ENCODE measurements at regions not wholly inside any gene's neighbourhood (a gene's known extent, or its start where the extent isn't known, plus 50 kb on each side); places are given as distances from the start of the nearest gene placed in this dataset.

DNA sequence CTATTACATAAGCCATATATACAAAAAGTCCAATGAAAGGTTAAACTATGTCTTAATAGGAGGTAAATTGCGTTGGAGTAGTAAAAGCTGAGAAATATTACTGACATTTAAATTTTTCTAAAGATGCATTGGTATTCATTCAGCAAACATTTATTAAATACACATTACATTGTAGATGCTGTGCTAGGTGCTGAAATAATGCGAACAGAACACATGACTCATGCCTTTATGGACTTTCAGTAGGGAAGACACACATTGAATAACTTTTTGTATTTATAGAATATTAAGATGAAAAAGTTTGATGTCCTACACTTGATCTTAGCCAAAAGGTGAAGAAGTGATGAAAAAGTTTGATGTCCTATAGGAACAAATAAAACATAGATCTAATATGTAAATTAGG lies 871.1 kb upstream of the SLIT2 start:
- DNase-seq: no peak

DNA sequence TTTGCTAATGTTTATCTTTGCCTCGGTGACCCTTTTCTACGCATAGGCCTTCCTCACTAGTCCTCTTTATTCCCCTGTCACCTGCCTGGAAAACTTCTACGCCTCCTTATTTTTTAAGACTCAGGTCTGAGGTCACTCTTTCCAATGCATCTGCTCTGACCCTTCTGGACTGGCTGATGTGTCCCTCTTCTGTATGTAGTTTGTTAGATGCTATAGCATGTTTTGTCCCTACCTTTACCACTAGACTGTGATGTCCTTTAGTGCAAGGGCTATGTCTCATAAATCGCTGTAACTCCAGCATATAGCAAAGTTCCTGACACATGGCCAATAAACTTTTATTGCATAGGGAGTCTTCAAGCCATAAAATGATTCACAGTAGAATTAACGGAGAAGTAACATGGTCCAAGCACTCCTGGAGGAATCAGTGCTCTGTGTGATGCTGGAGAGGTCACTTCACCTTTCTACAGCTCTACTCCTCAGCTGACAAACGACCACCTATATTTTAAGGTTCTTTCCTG lies 872.5 kb upstream of the SLIT2 start:
- DNase-seq: no peak

DNA sequence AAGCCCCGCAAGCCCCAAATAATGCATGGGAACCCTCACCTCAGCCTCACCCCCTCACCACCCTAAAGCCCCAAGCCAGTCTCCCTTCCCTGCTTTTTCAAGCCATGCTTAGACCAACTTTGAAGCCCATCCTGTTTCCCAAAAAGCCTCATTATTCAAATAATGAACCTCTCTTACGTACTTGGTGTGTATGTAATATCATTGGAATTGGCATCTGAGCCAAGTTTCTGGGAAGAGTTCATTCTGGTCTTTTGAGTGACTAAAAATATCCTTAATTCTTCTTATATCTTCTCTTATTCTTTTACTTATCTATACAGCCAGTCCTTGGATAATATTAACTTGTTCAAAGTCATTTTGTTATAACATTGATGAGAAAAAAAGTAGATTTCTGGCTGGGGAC lies 875.8 kb upstream of the SLIT2 start:
- no peak for DNase-seq

DNA sequence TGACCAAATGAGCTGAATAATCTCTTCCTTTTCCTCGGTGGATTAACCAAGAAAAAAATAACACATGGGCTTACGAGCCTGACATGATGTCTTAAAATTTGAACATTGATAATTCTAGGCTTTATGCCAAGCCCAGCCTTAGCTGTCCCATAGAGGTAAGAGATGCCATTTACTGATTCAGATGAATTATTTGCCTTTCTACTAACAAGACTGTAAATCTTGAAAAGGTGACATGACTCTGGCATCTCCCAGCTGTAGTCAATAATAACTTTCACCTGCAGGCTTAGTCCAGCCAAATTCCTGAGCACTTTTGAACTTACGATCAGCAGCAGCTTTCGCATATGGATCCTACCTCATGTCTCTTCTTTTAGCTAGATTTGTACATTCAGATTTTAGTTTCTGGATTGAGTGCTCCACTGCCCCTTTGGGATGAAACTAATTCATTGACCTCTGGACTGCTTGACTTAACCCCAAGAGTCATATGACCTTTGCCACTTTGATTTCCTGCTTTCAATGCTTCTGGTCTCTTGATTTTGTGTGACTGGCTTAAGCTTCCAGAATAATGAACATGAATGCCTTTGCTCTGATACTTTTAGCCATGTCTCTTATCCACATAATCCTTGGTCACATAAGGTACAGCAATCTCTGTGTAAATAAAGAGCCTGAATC lies 876.4 kb upstream of the SLIT2 start:
- no peak for DNase-seq

DNA sequence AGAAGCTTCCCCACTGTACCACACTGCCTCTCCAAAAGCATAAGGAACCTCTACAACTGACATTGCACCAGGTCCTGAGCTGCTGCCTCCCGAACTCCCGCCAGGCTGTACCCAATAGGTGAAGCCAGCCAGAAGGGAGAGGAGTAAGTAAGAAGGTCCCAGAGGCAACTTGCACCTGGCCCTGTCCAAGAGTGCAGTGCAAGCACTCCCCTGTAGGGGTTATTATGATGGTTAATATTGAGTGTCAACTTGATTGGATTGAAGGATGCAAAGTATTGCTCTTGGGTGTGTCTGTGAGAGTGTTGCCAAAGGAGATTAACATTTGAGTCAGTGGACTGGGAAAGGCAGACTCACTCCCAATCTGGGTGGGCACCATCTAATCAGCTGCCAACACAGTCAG lies 879.3 kb upstream of the SLIT2 start:
- DNase-seq: no peak

DNA sequence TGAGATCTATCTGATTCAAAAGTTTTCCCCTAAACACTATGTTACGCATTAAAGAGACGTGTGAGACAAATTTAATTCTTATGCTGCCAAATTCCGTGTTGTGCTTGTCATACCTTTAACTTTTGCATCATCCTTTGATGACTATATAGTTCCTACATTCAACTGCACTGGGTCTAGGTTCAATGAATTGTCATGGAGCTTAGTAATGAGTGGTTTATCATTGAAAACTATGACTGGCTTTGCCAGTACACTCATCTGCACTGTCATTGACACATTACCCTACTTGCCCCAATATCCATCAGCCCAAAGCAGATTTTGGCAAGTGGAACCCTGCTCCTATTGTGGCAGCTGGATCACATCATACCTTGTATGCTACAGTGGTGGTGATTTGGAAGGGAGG lies 882.9 kb upstream of the SLIT2 start:
- DNase-seq: no peak

DNA sequence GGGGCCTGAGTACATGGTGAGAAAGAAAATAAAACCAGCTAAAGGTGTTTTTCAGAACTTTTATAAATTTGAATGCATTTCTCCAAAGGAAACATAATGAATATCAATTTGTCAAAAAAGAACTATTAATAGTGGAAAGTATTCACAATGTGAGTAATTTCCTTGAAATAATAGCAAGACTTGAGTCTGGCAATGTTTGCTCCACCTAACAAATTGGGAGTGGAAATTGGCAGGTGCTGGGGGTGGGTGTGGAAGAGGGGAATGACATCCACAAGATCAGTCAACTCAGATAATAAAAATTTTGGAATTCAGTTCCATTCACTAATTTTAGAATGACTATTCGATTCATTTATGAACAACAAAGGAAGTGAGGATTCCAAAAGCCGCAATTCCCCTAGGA lies 884.8 kb upstream of the SLIT2 start:
- DNase-seq: no peak

DNA sequence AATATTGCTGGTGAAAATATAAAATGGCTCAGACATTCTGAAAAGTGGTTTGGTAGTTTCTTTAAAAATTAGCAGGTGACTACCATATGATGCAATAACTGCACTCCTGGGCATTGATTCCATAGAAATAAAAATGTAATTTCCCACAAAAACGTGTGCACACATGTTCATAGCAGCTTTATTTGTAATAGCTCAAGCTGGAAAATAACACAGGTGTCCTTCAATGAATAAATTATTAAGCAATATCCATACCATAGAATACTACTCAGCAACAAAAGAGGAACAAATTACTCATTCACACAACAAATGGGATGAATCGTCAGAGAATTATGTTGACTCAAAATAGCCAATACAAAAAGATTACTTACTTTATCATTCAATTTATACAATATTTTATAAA lies 893.7 kb upstream of the SLIT2 start:
- no peak for DNase-seq

DNA sequence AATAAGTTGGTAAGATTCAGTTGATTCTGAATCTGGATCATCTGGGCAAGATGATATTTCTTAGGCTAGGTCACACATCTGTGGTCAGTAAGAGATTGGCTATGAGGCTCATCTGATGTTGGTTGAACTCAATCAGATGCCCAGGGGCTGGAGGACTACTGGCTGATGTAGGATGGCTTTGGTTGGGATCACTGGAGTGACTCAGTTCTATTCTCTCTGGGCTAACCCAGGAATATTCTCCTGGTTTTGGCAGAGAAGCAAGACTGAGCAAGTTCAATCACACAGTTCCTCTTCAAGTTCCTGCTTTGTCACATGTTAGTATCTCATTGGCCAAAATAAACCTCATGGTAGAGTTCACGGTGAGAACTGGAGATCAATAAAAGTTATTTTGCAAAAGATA lies 902.3 kb upstream of the SLIT2 start:
- no peak for DNase-seq

DNA sequence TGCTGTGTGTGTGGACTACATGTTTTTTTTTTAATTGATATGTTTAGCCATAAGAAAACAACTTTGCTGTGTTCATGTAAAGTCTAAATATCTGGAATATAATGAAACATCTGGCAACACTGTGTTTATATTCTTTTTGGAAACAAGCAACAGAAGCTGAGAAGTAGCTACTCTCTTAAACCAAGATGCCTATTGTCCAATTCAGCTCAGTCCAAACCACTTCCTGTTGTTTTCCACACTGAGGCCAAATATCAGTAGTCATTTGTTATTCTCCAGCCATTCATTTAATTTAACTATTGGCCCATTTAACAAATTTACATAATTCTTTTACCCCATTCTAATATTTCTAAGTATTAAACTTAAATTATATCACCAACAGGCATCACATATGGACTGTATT lies 903.0 kb upstream of the SLIT2 start:
- DNase-seq: no peak

DNA sequence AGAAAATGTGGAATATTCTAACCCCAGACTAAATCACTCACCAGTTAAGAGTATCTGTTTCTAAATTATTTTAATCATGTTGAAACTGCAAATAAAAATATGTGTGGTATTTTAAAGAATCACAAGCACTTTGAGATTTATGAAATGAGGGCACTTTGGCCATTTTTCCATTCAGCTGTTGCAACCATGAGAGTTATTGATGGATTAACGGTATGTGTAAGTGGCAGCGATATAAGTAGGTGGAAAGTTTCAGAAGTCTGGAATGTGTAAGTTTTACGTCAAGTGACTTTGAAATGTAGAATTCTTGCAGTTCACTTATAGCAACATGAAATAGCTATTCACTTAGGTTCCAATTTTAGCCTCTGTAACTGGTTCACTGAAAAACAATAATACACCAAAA lies 905.1 kb upstream of the SLIT2 start:
- DNase-seq: no peak

DNA sequence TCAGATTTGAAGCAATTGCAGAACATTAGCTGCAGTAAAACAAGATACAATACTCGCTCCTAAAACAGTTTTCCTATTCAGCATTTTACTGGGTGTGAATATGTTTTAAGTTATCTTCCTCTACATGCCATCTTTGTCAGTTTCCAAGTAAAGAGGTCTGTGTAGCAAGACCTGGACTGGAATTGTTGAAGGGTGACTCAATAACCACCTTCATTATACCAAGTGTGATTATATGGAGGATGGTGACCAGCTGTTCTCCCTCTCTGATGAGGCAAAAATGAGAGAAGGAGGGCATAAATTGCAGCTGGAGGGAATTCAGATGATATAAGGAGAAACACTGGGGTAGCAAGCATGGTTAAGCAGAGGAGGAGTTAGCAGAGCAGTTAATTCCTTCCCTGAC lies 922.1 kb upstream of the SLIT2 start:
- DNase-seq: no peak

DNA sequence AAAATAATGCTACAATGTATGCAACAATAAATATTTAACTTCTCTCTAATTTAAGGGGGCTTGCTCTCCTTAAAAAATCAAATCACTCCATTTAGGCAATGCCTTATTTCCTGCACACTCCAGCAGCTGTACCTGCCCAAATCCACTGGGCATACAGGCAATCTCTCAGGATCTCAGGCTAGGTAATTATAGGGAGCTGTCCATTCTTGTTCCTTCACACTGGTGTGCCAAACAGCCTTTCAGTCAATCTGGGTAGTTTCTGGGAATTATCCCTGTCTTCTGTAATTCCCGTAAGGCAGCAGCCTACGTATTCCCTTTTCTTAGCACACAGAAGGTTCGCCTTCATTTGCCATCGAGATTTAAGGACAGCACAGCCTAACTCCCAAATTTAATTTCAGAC lies 922.6 kb upstream of the SLIT2 start:
- DNase-seq: no peak

DNA sequence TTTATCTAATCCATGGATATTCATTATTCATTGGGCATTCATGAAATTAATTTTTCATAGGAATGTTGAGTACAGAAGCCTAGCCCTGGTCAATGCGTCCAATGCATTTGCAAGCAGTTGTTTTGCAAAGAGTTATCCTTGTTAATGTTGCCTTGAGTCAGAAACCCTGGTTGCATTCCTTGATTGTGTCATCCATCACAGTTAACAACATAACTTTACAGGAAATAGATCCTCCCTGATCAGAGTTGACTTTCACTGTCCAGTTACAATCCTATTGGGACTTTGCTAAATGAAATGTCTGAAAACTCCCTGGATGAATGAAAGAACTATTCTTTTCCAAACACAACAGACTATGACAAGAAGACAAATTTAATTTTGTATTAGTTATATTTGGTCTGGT lies 924.3 kb upstream of the SLIT2 start:
- no peak for DNase-seq

DNA sequence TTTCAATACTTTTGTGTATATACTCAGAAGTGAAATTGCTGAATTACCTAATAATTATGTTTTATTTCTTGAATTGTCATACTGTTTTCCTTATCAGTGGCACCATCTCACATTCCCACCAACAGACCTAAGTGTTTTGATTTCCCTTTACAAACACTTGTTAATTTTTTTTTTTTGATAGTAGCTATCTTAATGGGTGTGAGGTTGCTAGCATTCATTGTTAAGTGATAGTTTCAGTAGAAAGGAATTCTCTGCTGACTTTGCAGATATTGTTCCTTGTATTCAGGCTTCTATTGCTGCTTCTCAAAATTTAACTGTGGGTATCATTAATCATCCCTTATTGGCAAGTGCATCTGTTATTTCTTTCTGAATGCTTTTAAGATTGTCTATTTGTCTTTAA lies 927.5 kb upstream of the SLIT2 start:
- no peak for DNase-seq

DNA sequence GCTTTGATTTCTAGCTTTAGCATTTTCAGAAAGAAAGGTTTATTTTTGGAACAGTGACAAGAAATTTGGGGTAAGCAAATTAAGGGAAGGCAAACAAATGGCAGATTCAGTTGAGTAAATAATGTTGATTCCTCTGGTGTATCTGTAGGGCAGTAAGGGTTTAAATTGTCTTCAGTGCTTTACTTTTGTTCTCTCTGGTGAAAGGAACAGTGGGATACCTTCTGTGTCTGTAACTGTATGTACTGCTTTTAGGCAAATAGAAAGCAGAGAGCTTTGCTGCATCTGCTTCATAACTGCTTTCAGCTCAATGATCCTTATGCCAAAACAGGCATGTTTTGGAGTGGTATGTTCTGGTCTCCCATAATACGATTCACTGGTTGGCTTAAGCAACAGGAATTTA lies 932.1 kb upstream of the SLIT2 start:
- DNase-seq: no peak

DNA sequence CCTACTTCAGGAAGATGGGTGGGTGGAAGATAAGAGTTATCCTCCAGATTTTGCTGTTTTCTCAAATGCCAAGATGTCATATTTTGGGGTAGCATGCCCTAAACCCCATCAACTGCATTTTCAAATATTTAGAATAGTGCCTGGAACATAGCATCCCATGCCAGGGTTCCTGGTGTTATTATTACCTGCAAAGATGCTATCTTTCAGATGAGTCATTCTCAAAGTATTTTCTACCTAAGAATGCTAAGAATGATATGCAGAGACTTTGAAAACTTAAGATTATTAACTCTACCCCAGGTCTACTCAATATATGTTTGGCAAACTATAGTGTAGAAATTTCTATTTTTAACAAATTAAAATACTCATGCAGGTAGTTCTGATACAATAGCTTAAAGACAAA lies 934.3 kb upstream of the SLIT2 start:
- no peak for DNase-seq

DNA sequence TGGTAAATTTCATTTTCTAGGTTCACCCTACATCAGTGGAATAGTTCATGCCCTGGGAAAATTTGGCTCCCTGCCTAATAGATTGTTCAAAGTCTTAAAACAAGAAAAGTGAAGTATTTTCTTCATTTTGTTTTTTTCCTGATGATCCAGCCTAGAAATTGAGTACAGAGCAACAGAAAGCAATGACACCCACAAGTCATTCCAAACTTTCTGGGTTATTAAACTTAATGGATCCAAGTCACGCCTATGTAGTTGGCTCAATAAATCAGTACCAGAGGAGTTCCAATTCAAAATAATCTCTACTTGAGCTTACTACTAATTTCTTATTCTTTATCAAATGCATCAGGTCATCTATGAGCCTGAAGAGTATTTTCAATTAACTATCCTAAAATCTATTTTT lies 937.6 kb upstream of the SLIT2 start:
- DNase-seq: no peak

DNA sequence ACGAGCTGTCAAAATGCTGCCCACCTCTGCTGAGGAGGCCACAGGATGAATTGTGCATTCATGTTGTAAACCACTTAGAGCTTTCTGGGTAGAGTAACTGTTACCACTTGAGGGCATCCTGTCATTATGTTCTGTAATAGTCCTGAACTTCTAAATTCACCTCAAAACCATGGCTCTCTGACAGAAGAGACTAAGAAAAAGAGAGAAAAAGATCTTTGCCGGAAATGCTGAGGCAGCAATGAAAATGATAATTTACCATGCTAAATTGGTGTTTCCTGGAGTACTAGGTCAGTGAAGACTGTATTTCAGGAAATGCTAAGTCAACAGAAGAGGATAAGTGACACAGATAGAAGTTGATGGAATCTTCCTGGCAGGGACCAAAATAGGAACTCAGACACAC lies 942.3 kb upstream of the SLIT2 start:
- DNase-seq: no peak

DNA sequence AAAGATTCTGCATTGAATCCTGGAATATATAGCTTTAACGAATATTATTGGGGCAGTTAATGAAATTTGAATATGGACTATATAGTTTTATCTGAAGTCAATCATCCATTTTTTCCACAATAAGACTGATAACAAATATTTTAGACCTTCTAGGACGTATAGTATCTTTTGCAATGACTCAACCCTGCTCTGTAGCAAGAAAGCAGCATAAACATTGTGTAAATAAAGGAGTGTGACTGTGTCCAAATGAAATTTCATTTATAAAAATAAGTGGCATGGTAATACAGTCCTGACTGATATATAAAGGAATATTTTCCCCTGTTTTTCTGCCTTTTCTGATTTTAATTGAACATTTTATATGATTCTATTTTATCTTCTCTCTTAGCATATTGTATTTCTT lies 947.7 kb upstream of the SLIT2 start:
- no peak for DNase-seq

DNA sequence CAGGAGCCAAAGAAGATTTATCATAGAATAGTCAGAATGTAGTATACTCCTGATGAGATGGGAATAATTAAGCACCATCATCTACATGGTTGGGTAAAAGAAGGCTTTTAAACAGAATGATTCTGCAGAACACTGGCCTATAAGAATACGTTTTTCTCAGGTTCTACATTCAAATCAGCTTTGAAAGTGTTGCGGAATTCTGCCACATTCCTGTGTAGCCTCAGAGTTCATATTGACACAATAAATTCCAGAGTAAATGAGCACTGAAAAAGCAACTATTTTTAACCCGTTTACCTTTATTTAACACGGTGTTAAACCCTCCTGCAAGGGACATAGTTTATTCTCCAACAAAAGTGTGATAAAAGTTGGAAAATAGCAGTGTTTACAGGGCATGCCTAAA lies 950.2 kb upstream of the SLIT2 start:
- DNase-seq: no peak

DNA sequence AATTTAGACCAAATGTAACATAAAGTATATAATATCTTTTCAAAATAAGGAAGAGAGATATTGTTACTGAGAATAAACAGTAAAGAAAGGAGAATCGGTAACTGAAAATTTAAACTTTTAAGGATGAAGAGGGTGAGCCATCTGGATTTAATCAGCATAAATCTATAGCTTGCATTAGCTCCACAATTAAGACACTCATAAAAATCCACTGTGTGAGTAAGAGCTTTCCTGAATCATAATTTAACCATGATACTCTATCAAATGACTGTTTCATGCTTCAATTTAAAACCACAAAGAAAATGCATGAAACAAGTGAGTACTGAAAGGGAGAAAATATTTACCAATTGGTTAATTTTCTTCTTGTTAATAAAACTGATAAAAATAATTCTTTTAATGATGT lies 951.5 kb upstream of the SLIT2 start:
- DNase-seq: no peak

DNA sequence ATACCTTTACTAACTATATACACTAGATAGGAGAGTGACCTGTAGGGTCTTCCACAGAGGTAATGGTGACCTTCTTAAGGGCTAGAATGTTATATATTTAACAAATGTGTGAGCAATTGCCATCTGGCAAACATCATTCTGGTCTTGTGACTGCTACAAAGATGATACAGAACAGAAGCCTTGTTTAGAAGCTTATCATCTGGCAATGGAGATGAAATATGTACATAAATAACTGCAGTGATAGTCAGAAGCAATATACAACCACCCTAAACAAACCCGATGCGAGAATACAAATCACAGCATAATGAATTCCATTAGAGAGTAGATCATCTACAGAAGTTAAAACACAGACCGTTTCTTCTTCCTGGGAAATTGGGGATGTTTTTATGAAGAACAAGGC lies 952.7 kb upstream of the SLIT2 start:
- no peak for DNase-seq

DNA sequence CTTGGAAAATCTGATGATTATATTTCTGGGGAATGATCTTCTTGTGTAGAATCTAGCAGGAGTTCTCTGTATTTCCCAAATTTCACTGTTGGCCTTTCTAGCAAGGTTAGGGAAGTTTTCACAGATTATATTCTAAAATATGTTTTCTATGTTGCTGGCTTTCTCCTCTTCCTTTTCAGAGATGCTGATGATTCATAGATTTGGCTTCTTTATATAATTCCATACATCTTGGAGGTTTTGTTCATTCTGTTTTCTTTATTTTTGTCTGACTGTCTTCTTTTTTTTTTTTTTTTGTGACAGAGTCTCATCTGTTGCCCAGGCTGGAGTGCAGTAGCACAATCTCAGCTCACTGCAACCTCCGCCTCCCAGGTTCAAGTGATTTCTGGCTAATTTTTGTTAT lies 957.9 kb upstream of the SLIT2 start:
- no peak for DNase-seq

DNA sequence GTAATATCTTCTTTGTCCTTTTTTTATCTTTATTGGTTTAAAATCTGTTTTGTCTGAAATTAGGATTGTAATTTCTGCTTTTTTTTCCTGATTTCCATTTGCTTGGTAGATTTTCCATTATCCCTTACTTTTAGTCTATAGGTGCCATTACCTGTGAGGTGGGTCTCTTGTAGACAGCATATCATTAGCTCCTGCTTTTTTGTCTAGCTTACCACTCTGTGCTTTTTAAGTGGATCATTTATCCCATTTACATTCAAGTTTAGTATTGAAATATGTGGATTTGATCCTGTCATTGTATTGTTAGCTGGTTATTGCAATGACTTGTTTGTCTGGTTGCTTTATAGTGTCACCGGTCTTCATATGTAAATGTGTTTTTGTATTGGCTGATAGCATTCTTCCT lies 958.6 kb upstream of the SLIT2 start:
- no peak for DNase-seq

DNA sequence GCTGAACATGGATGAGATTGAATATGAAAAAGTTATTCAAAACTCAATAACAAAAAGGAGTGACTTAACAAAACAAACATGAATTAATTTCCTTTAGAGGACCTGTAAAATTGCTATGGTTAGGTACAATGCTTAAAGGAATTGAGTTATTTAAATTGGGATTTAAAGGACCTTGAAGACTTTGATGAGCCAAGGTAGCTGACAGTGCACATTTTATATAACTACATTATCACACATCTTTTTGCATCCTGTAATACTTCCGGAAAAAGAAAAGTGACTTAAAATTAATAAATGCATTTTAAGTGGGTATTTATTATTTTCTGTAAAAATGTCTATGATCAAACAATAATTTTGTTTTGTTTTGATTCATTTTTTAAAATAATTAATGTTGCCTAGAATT lies 964.8 kb upstream of the SLIT2 start:
- no peak for DNase-seq

Measured in CD4-positive, alpha-beta T cell treated with Interleukin-17A for 4 hours (primary cell).